Hematopoietic multipotent progenitor cell treated with erythropoietin and hydrocortisone succinate and interleukin-3 and kit ligand, for 17 days (in vitro differentiated cells): ENCODE measurements at regions not wholly inside any gene's neighbourhood (a gene's known extent, or its start where the extent isn't known, plus 50 kb on each side); places are given as distances from the start of the nearest gene placed in this dataset.

Experiments used
- DNase-seq: peaks from one replicate; pipeline ENCODE4 v3.0.0-alpha.2; 2015; ENCODE audit warnings: low spot score

- DNase-seq = no peak
These were observed 480.2 kb upstream of the B3GALT2 start for GRCh38 chr1:193666485-193667083.

GRCh38 chr1:193663965-193664364 lies 477.6 kb upstream of the B3GALT2 start:
- DNase-seq = no peak

- no peak for DNase-seq
These were observed 475.6 kb upstream of the B3GALT2 start for GRCh38 chr1:193662030-193662429.

- DNase-seq = no peak
These were observed 475.0 kb upstream of the B3GALT2 start for GRCh38 chr1:193661385-193661784.

- no peak for DNase-seq
These were observed 474.0 kb upstream of the B3GALT2 start for GRCh38 chr1:193660428-193660827.

GRCh38 chr1:193658691-193659090 lies 472.3 kb upstream of the B3GALT2 start:
- no peak for DNase-seq

GRCh38 chr1:193658081-193658480 lies 471.7 kb upstream of the B3GALT2 start:
- DNase-seq = no peak

GRCh38 chr1:193657552-193657951 lies 471.1 kb upstream of the B3GALT2 start:
- no peak for DNase-seq

GRCh38 chr1:193656841-193657240 lies 470.4 kb upstream of the B3GALT2 start:
- no peak for DNase-seq

- DNase-seq = no peak
These were observed 468.7 kb upstream of the B3GALT2 start for GRCh38 chr1:193654951-193655735.

- no peak for DNase-seq
These were observed 463.2 kb upstream of the B3GALT2 start for GRCh38 chr1:193649587-193649986.

- no peak for DNase-seq
These were observed 448.5 kb upstream of the B3GALT2 start for GRCh38 chr1:193634876-193635275.

- no peak for DNase-seq
These were observed 448.1 kb upstream of the B3GALT2 start for GRCh38 chr1:193634470-193634869.

- no peak for DNase-seq
These were observed 447.6 kb upstream of the B3GALT2 start for GRCh38 chr1:193633991-193634390.

- no peak for DNase-seq
These were observed 446.7 kb upstream of the B3GALT2 start for GRCh38 chr1:193633093-193633492.

GRCh38 chr1:193631306-193631705 lies 444.9 kb upstream of the B3GALT2 start:
- no peak for DNase-seq

GRCh38 chr1:193629875-193630274 lies 443.5 kb upstream of the B3GALT2 start:
- no peak for DNase-seq

GRCh38 chr1:193626695-193627094 lies 440.3 kb upstream of the B3GALT2 start:
- DNase-seq = no peak

- DNase-seq = no peak
These were observed 438.8 kb upstream of the B3GALT2 start for GRCh38 chr1:193625255-193625654.

- no peak for DNase-seq
These were observed 433.5 kb upstream of the B3GALT2 start for GRCh38 chr1:193619911-193620310.

- no peak for DNase-seq
These were observed 428.4 kb upstream of the B3GALT2 start for GRCh38 chr1:193614817-193615216.

GRCh38 chr1:193614275-193614674 lies 427.9 kb upstream of the B3GALT2 start:
- no peak for DNase-seq

GRCh38 chr1:193613041-193613440 lies 426.6 kb upstream of the B3GALT2 start:
- no peak for DNase-seq

- DNase-seq = no peak
These were observed 423.2 kb upstream of the B3GALT2 start for GRCh38 chr1:193609592-193609991.
